Calu3 (cell line): ENCODE measurements at regions not wholly inside any gene's neighbourhood (a gene's known extent, or its start where the extent isn't known, plus 50 kb on each side); places are given as distances from the start of the nearest gene placed in this dataset.

Experiments
- BruUV-seq: library from RNA; stranded (reverse); fragments of 400-500 nt; replicated peaks from 2 replicates; lab custom pipeline; 2021; lab: Mats Ljungman, UMichigan
- CTCF ChIA-PET: fragments of 300-600 bp; sonication (Branson Sonifier 250); formaldehyde crosslinking; loops from one replicate; lab custom pipeline; 2022; ENCODE audit warnings: antibody characterized with exemption; lab: Charles Lee
- DNase-seq: peaks from one replicate; pipeline ENCODE4 v3.0.0; 2022
- H3K27ac Mint-ChIP-seq: one replicate; pipeline ENCODE4 v1.8.0; 2022; ENCODE audit warnings: mixed read lengths; ENCODE audit not compliant: unreplicated experiment
- H3K27me3 Mint-ChIP-seq: one replicate; pipeline ENCODE4 v1.8.0; 2022; ENCODE audit warnings: mixed read lengths; ENCODE audit not compliant: unreplicated experiment
- H3K36me3 Mint-ChIP-seq: one replicate; pipeline ENCODE4 v1.8.0; 2022; ENCODE audit warnings: mild to moderate bottlenecking, moderate library complexity, mixed read lengths; ENCODE audit not compliant: insufficient read depth, unreplicated experiment
- H3K4me1 Mint-ChIP-seq: one replicate; pipeline ENCODE4 v1.8.0; 2022; ENCODE audit warnings: mild to moderate bottlenecking, low read depth, mixed read lengths; ENCODE audit not compliant: unreplicated experiment
- H3K4me3 Mint-ChIP-seq: one replicate; pipeline ENCODE4 v1.8.0; 2022; ENCODE audit warnings: mild to moderate bottlenecking, low read depth, moderate library complexity, mixed read lengths; ENCODE audit not compliant: unreplicated experiment
- H3K9me3 Mint-ChIP-seq: one replicate; pipeline ENCODE4 v1.8.0; 2022; ENCODE audit warnings: low read depth, mixed read lengths; ENCODE audit not compliant: unreplicated experiment
- intact Hi-C: fragments of 100-400 bp; cut with micrococcal nuclease; formaldehyde crosslinking; loops from one replicate; pipeline ENCODE4 v1.10.0; 2022; ENCODE audit not compliant: unreplicated experiment
- TF ChIP-seq, protein P1 (sequence below): fragments of 200-600 bp; IDR thresholded peaks from one replicate; pipeline ENCODE4 v1.8.0; 2022; ENCODE audit warnings: antibody characterized with exemption; ENCODE audit not compliant: unreplicated experiment

GRCh38 chr13:91132786-91133185 is 214.7 kb upstream of the MIR17HG start:
- DNase-seq = no peak
- Mint-ChIP-seq H3K27ac (no peak overlapping the region), H3K27me3 (no peaks in the 10 kb centered on the region), H3K36me3 (no peaks in the 10 kb centered on the region), H3K4me3 (no peak overlapping the region), H3K4me1 (no peaks in the 10 kb centered on the region), H3K9me3 (no peaks in the 10 kb centered on the region)
- BruUV-seq = no TSS peak
- CTCF ChIA-PET = no interaction called here
- TF ChIP-seq, protein P1, sequence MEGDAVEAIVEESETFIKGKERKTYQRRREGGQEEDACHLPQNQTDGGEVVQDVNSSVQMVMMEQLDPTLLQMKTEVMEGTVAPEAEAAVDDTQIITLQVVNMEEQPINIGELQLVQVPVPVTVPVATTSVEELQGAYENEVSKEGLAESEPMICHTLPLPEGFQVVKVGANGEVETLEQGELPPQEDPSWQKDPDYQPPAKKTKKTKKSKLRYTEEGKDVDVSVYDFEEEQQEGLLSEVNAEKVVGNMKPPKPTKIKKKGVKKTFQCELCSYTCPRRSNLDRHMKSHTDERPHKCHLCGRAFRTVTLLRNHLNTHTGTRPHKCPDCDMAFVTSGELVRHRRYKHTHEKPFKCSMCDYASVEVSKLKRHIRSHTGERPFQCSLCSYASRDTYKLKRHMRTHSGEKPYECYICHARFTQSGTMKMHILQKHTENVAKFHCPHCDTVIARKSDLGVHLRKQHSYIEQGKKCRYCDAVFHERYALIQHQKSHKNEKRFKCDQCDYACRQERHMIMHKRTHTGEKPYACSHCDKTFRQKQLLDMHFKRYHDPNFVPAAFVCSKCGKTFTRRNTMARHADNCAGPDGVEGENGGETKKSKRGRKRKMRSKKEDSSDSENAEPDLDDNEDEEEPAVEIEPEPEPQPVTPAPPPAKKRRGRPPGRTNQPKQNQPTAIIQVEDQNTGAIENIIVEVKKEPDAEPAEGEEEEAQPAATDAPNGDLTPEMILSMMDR = no peak
- intact Hi-C loops = loop anchor here (10.0 kb wide), 1 partner anchor 112 kb away; no protein-coding TSS in a partner anchor

- Mint-ChIP-seq H3K36me3 (no peaks in the 10 kb centered on the region), H3K9me3 (no peaks in the 10 kb centered on the region), H3K4me3 (no peak overlapping the region), H3K27ac (no peak overlapping the region), H3K4me1 (no peaks in the 10 kb centered on the region), H3K27me3 (no peaks in the 10 kb centered on the region)
- TF ChIP-seq, protein P1 = no peak
- CTCF ChIA-PET = interaction anchor here (0.7 kb wide), 1 partner anchor 110 kb away, joined by 4 read pairs; no protein-coding TSS in a partner anchor
- intact Hi-C loops = loop anchor here (1.0 to 10.0 kb wide), 3 partner anchors 24 to 111 kb away; no protein-coding TSS in a partner anchor
- peak; percentile 37 for DNase-seq
- no TSS peak for BruUV-seq
Observed at GRCh38 chr13:91133941-91134802, 213.3 kb upstream of the MIR17HG start.

DNA sequence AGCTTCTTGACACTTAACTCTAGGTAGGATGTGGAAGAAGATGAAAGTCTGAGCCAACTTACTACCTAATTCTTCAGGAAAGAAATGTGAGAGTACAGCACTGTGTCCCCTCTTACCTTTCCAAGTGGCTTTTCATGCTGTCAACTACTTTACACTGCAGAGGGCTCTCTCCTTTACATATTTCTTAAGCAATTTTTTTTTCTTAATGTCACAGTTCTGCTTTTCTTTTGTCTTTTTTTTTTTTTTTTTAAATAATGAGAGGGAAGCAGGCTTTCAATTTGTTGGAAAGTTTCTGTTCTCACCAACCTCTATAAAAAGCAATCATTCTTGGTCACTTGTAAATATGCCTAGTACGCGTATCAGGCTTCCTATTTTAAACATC is 212.7 kb upstream of the MIR17HG start:
- H3K9me3 Mint-ChIP-seq = no peaks in the 10 kb centered on the region
- no TSS peak for BruUV-seq
- H3K27ac Mint-ChIP-seq = no peak overlapping the region
- no peak for DNase-seq
- no peaks in the 10 kb centered on the region for H3K36me3 Mint-ChIP-seq
- TF ChIP-seq, protein P1 = no peak
- no peaks in the 10 kb centered on the region for H3K27me3 Mint-ChIP-seq
- CTCF ChIA-PET = interaction anchor here (0.7 kb wide), 1 partner anchor 110 kb away, joined by 4 read pairs; no protein-coding TSS in a partner anchor
- no peaks in the 10 kb centered on the region for H3K4me1 Mint-ChIP-seq
- H3K4me3 Mint-ChIP-seq = no peak overlapping the region
- intact Hi-C loops = loop anchor here (1.0 to 10.0 kb wide), 4 partner anchors 21 to 110 kb away; no protein-coding TSS in a partner anchor

DNA sequence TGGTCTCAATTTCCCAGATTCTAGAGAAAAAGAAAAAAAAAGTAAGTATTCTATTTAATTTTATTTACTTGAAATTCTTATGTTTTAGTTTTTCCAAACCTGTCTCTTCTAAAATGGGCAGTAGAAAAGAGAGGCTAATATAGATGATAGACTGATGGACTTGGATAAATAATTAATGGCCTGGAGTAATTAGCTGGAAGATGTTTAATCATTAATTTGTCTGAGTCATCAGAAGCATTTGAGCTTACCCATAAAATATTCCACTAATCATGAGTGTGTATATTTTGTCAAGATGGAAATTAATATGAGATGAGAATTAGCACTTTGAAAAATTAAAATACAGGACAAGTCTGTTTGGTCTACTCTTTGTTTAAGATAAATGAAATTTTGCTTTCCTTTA is 212.1 kb upstream of the MIR17HG start:
- Mint-ChIP-seq H3K4me3 (no peak overlapping the region), H3K27me3 (no peaks in the 10 kb centered on the region), H3K4me1 (no peaks in the 10 kb centered on the region), H3K36me3 (no peaks in the 10 kb centered on the region), H3K27ac (no peak overlapping the region), H3K9me3 (no peaks in the 10 kb centered on the region)
- CTCF ChIA-PET = no interaction called here
- no peak for DNase-seq
- BruUV-seq = no TSS peak
- intact Hi-C loops = loop anchor here (1.0 to 10.0 kb wide), 2 partner anchors 20 to 109 kb away; no protein-coding TSS in a partner anchor
- TF ChIP-seq, protein P1 = no peak
